Stimulated activated naive B cell treated with anti-CD40 and anti-IgM and Interleukin-4, amounts not matched to agents 10 μg/mL and 1 μg/mL and 100 μg/mL, for 72 hours (primary cell): ENCODE measurements at regions not wholly inside any gene's neighbourhood (a gene's known extent, or its start where the extent isn't known, plus 50 kb on each side); places are given as distances from the start of the nearest gene placed in this dataset.
A peak's percentile ranks its signal among the peaks of the same experiment; 100 is the strongest.

Experiments
- ATAC-seq, 2 donors: fragments of 150-1000 bp; cut with Tn5 transposase; replicated peaks; 2 replicates each; pipeline ENCODE4 v1.10.0; 2021; ENCODE audit warnings: moderate library complexity in 1 of 2
- DNase-seq: peaks from one replicate; pipeline ENCODE4 v3.0.0; 2021
- H3K27ac Mint-ChIP-seq: one replicate; pipeline ENCODE4 v1.8.0; 2022; ENCODE audit warnings: mild to moderate bottlenecking, mixed read lengths
- H3K27me3 Mint-ChIP-seq, 2 donors: one replicate each; pipeline ENCODE4 v1.8.0; 2022; ENCODE audit warnings: mixed read lengths in 2 of 2
- H3K36me3 Mint-ChIP-seq, 2 donors: one replicate each; pipeline ENCODE4 v1.8.0; 2022; ENCODE audit warnings: mixed read lengths in 2 of 2, mild to moderate bottlenecking in 1 of 2
- H3K4me1 Mint-ChIP-seq, 2 donors: one replicate each; pipeline ENCODE4 v1.8.0; 2022; ENCODE audit warnings: mixed read lengths in 2 of 2, mild to moderate bottlenecking in 1 of 2
- H3K4me3 Mint-ChIP-seq, 2 donors: one replicate each; pipeline ENCODE4 v1.8.0; 2022; ENCODE audit warnings: mild to moderate bottlenecking in 2 of 2, mixed read lengths in 2 of 2, moderate library complexity in 1 of 2
- H3K9me3 Mint-ChIP-seq, 2 donors: one replicate each; pipeline ENCODE4 v1.8.0; 2022; ENCODE audit warnings: mixed read lengths in 2 of 2, mild to moderate bottlenecking in 1 of 2

- H3K4me1 Mint-ChIP-seq = no peaks in the 10 kb centered on the region
- no peak overlapping the region for H3K4me3 Mint-ChIP-seq
- ATAC-seq (no peak), DNase-seq (no peak)
- H3K9me3 Mint-ChIP-seq = peaks cover 8 to 10% of the 10 kb centered on the region in 2 donors
- no peaks in the 10 kb centered on the region for H3K27me3 Mint-ChIP-seq
- H3K27ac Mint-ChIP-seq = no peak overlapping the region
- H3K36me3 Mint-ChIP-seq = no peaks in the 10 kb centered on the region
These were observed 247.1 kb downstream of the BCL11B start for GRCh38 chr14:99024926-99025325.

GRCh38 chr14:99025418-99025817 lies 246.6 kb downstream of the BCL11B start:
- Mint-ChIP-seq H3K27ac (no peak overlapping the region), H3K4me3 (no peak overlapping the region), H3K9me3 (peaks cover 5 to 10% of the 10 kb centered on the region in 2 donors), H3K27me3 (no peaks in the 10 kb centered on the region), H3K4me1 (no peaks in the 10 kb centered on the region), H3K36me3 (no peaks in the 10 kb centered on the region)
- DNase-seq (no peak), ATAC-seq (no peak)

GRCh38 chr14:99026471-99026870 lies 245.5 kb downstream of the BCL11B start:
- Mint-ChIP-seq H3K4me3 (no peak overlapping the region), H3K27ac (no peak overlapping the region)

GRCh38 chr14:99028041-99028440 lies 244.0 kb downstream of the BCL11B start:
- no peaks in the 10 kb centered on the region for H3K36me3 Mint-ChIP-seq
- no peaks in the 10 kb centered on the region for H3K27me3 Mint-ChIP-seq
- no peak overlapping the region for H3K4me3 Mint-ChIP-seq
- DNase-seq (no peak), ATAC-seq (no peak)
- H3K4me1 Mint-ChIP-seq = no peaks in the 10 kb centered on the region
- no peak overlapping the region for H3K27ac Mint-ChIP-seq
- H3K9me3 Mint-ChIP-seq = peaks cover 4 to 6% of the 10 kb centered on the region in 2 donors

More at GRCh38 chr14:99026471-99026870, 245.5 kb downstream of the BCL11B start:
- no peaks in the 10 kb centered on the region for H3K27me3 Mint-ChIP-seq
- peaks cover 3 to 7% of the 10 kb centered on the region in 2 donors for H3K9me3 Mint-ChIP-seq
- ATAC-seq (peak in 1 of 2 donors; percentile 36), DNase-seq (peak; percentile 1)
- no peaks in the 10 kb centered on the region for H3K4me1 Mint-ChIP-seq
- no peaks in the 10 kb centered on the region for H3K36me3 Mint-ChIP-seq

- H3K9me3 Mint-ChIP-seq = peaks cover 4 to 6% of the 10 kb centered on the region in 2 donors
- DNase-seq (no peak), ATAC-seq (no peak)
- no peaks in the 10 kb centered on the region for H3K36me3 Mint-ChIP-seq
- no peak overlapping the region for H3K27ac Mint-ChIP-seq
- H3K4me1 Mint-ChIP-seq = no peaks in the 10 kb centered on the region
- H3K4me3 Mint-ChIP-seq = no peak overlapping the region
- H3K27me3 Mint-ChIP-seq = no peaks in the 10 kb centered on the region
These were observed 243.5 kb downstream of the BCL11B start for GRCh38 chr14:99028521-99028920.

- no peaks in the 10 kb centered on the region for H3K4me1 Mint-ChIP-seq
- no peak for ATAC-seq
- peaks cover 7 to 9% of the 10 kb centered on the region in 2 donors for H3K9me3 Mint-ChIP-seq
- no peak overlapping the region for H3K27ac Mint-ChIP-seq
- DNase-seq = no peak
- no peaks in the 10 kb centered on the region for H3K27me3 Mint-ChIP-seq
- H3K36me3 Mint-ChIP-seq = peaks cover 0 to 3% of the 10 kb centered on the region in 2 donors
- H3K4me3 Mint-ChIP-seq = no peak overlapping the region
These were observed 242.7 kb downstream of the BCL11B start for GRCh38 chr14:99029145-99029915.

- Mint-ChIP-seq H3K27ac (no peak overlapping the region), H3K27me3 (no peaks in the 10 kb centered on the region), H3K9me3 (peaks cover 11% of the 10 kb centered on the region in 2 donors), H3K4me3 (no peak overlapping the region), H3K4me1 (no peaks in the 10 kb centered on the region), H3K36me3 (peaks cover 0 to 3% of the 10 kb centered on the region in 2 donors)
- no peak for ATAC-seq
- no peak for DNase-seq
These were observed 242.1 kb downstream of the BCL11B start for GRCh38 chr14:99029916-99030305.

- Mint-ChIP-seq H3K27me3 (no peaks in the 10 kb centered on the region), H3K27ac (no peak overlapping the region), H3K36me3 (peaks cover 0 to 3% of the 10 kb centered on the region in 2 donors), H3K9me3 (peaks cover 11 to 13% of the 10 kb centered on the region in 2 donors), H3K4me3 (no peak overlapping the region), H3K4me1 (no peaks in the 10 kb centered on the region)
- ATAC-seq = no peak
- no peak for DNase-seq
These were observed 241.5 kb downstream of the BCL11B start for GRCh38 chr14:99030454-99030853.

- Mint-ChIP-seq H3K4me3 (no peak overlapping the region), H3K27ac (no peak overlapping the region), H3K9me3 (peaks cover 9 to 11% of the 10 kb centered on the region in 2 donors), H3K36me3 (peaks cover 0 to 3% of the 10 kb centered on the region in 2 donors), H3K4me1 (no peaks in the 10 kb centered on the region), H3K27me3 (peaks cover 0 to 11% of the 10 kb centered on the region in 2 donors)
- DNase-seq (no peak), ATAC-seq (no peak)
These were observed 239.2 kb downstream of the BCL11B start for GRCh38 chr14:99032759-99033158.

GRCh38 chr14:99033951-99034350 lies 238.0 kb downstream of the BCL11B start:
- Mint-ChIP-seq H3K27ac (no peak overlapping the region), H3K9me3 (peaks cover 9 to 11% of the 10 kb centered on the region in 2 donors), H3K36me3 (peaks cover 0 to 3% of the 10 kb centered on the region in 2 donors), H3K27me3 (peaks cover 0 to 11% of the 10 kb centered on the region in 2 donors), H3K4me3 (no peak overlapping the region), H3K4me1 (no peaks in the 10 kb centered on the region)
- ATAC-seq = no peak
- DNase-seq = no peak

- Mint-ChIP-seq H3K36me3 (peaks cover 0 to 3% of the 10 kb centered on the region in 2 donors), H3K4me1 (no peaks in the 10 kb centered on the region), H3K27ac (no peak overlapping the region), H3K9me3 (peaks cover 9 to 11% of the 10 kb centered on the region in 2 donors), H3K4me3 (no peak overlapping the region), H3K27me3 (peaks cover 0 to 11% of the 10 kb centered on the region in 2 donors)
- ATAC-seq = no peak
- no peak for DNase-seq
These were observed 237.3 kb downstream of the BCL11B start for GRCh38 chr14:99034711-99035171.

GRCh38 chr14:99035268-99035667 lies 236.7 kb downstream of the BCL11B start:
- no peak overlapping the region for H3K27ac Mint-ChIP-seq
- H3K27me3 Mint-ChIP-seq = peaks cover 3 to 11% of the 10 kb centered on the region in 2 donors
- no peaks in the 10 kb centered on the region for H3K4me1 Mint-ChIP-seq
- H3K36me3 Mint-ChIP-seq = peaks cover 0 to 3% of the 10 kb centered on the region in 2 donors
- no peak for ATAC-seq
- no peak overlapping the region for H3K4me3 Mint-ChIP-seq
- H3K9me3 Mint-ChIP-seq = peaks cover 9 to 11% of the 10 kb centered on the region in 2 donors
- no peak for DNase-seq

GRCh38 chr14:99035712-99036610 lies 236.0 kb downstream of the BCL11B start:
- H3K27ac Mint-ChIP-seq = no peak overlapping the region
- H3K27me3 Mint-ChIP-seq = peaks cover 3 to 11% of the 10 kb centered on the region in 2 donors
- no peaks in the 10 kb centered on the region for H3K4me1 Mint-ChIP-seq
- H3K9me3 Mint-ChIP-seq = peaks cover 9 to 11% of the 10 kb centered on the region in 2 donors
- no peak overlapping the region for H3K4me3 Mint-ChIP-seq
- DNase-seq (no peak), ATAC-seq (no peak)
- H3K36me3 Mint-ChIP-seq = peaks cover 0 to 3% of the 10 kb centered on the region in 2 donors

- H3K36me3 Mint-ChIP-seq = peaks cover 0 to 3% of the 10 kb centered on the region in 2 donors
- H3K4me1 Mint-ChIP-seq = no peaks in the 10 kb centered on the region
- H3K27me3 Mint-ChIP-seq = peaks cover 3 to 11% of the 10 kb centered on the region in 2 donors
- ATAC-seq (no peak), DNase-seq (no peak)
- no peak overlapping the region for H3K4me3 Mint-ChIP-seq
- H3K9me3 Mint-ChIP-seq = peaks cover 9 to 11% of the 10 kb centered on the region in 2 donors
- no peak overlapping the region for H3K27ac Mint-ChIP-seq
These were observed 235.2 kb downstream of the BCL11B start for GRCh38 chr14:99036611-99037293.
